IPS-15b (cell line): ENCODE measurements at regions not wholly inside any gene's neighbourhood (a gene's known extent, or its start where the extent isn't known, plus 50 kb on each side); places are given as distances from the start of the nearest gene placed in this dataset.

ENCODE experiments used
- H3K27me3 ChIP-seq: one replicate; pipeline ENCODE4 v1.6.1; 2013; ENCODE audit warnings: low read length; ENCODE audit not compliant: control insufficient read depth, insufficient read depth
- H3K36me3 ChIP-seq: one replicate; pipeline ENCODE4 v1.6.1; 2013; ENCODE audit warnings: low read length; ENCODE audit not compliant: control insufficient read depth, insufficient read depth
- H3K4me1 ChIP-seq: one replicate; pipeline ENCODE4 v1.6.1; 2013; ENCODE audit warnings: mild to moderate bottlenecking, low read length; ENCODE audit not compliant: control insufficient read depth, insufficient read depth
- H3K4me3 ChIP-seq: one replicate; pipeline ENCODE4 v1.5.1; 2013; ENCODE audit warnings: low read depth, low read length
- H3K9ac ChIP-seq: one replicate; pipeline ENCODE4 v1.6.1; 2013; ENCODE audit warnings: low read depth, mild to moderate bottlenecking, low read length
- H3K9me3 ChIP-seq: one replicate; pipeline ENCODE4 v1.6.1; 2013; ENCODE audit warnings: mild to moderate bottlenecking, low read length; ENCODE audit not compliant: control insufficient read depth, insufficient read depth

- peaks cover 2% of the 10 kb centered on the region for H3K4me1 ChIP-seq
These were observed 518.2 kb upstream of the GOT2 start for GRCh38 chr16:59252317-59252716.

GRCh38 chr16:59249011-59249410, 514.9 kb upstream of the GOT2 start:
- no peaks in the 10 kb centered on the region for H3K27me3 ChIP-seq
- H3K9me3 ChIP-seq: no peaks in the 10 kb centered on the region
- no peaks in the 10 kb centered on the region for H3K36me3 ChIP-seq

More at GRCh38 chr16:59252317-59252716, 518.2 kb upstream of the GOT2 start:
- Histone ChIP-seq H3K27me3 (no peaks in the 10 kb centered on the region), H3K9me3 (no peaks in the 10 kb centered on the region), H3K4me3 (no peak overlapping the region), H3K9ac (no peak overlapping the region), H3K36me3 (no peaks in the 10 kb centered on the region)

GRCh38 chr16:59242556-59242955, 508.4 kb upstream of the GOT2 start:
- Histone ChIP-seq H3K4me3 (no peak overlapping the region), H3K9me3 (no peaks in the 10 kb centered on the region), H3K9ac (no peak overlapping the region), H3K36me3 (no peaks in the 10 kb centered on the region), H3K4me1 (peaks cover 2% of the 10 kb centered on the region), H3K27me3 (no peaks in the 10 kb centered on the region)

More at GRCh38 chr16:59249011-59249410, 514.9 kb upstream of the GOT2 start:
- Histone ChIP-seq H3K4me1 (peaks cover 2% of the 10 kb centered on the region), H3K9ac (no peak overlapping the region), H3K4me3 (no peak overlapping the region)

GRCh38 chr16:59238246-59238645, 504.1 kb upstream of the GOT2 start:
- Histone ChIP-seq H3K27me3 (no peaks in the 10 kb centered on the region), H3K9me3 (no peaks in the 10 kb centered on the region), H3K4me1 (peaks cover 12% of the 10 kb centered on the region), H3K9ac (no peak overlapping the region), H3K4me3 (no peak overlapping the region), H3K36me3 (no peaks in the 10 kb centered on the region)

- Histone ChIP-seq H3K4me3 (no peak overlapping the region), H3K27me3 (no peaks in the 10 kb centered on the region), H3K36me3 (no peaks in the 10 kb centered on the region), H3K9ac (no peak overlapping the region), H3K4me1 (peaks cover 12% of the 10 kb centered on the region), H3K9me3 (no peaks in the 10 kb centered on the region)
These were observed 502.8 kb upstream of the GOT2 start for GRCh38 chr16:59236804-59237458.

- H3K36me3 ChIP-seq: no peaks in the 10 kb centered on the region
- no peak overlapping the region for H3K4me3 ChIP-seq
- H3K4me1 ChIP-seq: peaks cover 5% of the 10 kb centered on the region
- H3K27me3 ChIP-seq: no peaks in the 10 kb centered on the region
- no peak overlapping the region for H3K9ac ChIP-seq
- H3K9me3 ChIP-seq: no peaks in the 10 kb centered on the region
These were observed 490.3 kb upstream of the GOT2 start for GRCh38 chr16:59224401-59224800.

GRCh38 chr16:59220011-59220410, 485.9 kb upstream of the GOT2 start:
- H3K4me1 ChIP-seq: peaks cover 5% of the 10 kb centered on the region
- H3K36me3 ChIP-seq: no peaks in the 10 kb centered on the region
- H3K9ac ChIP-seq: no peak overlapping the region
- no peak overlapping the region for H3K4me3 ChIP-seq
- H3K9me3 ChIP-seq: no peaks in the 10 kb centered on the region
- no peaks in the 10 kb centered on the region for H3K27me3 ChIP-seq

GRCh38 chr16:59216291-59216690, 482.2 kb upstream of the GOT2 start:
- Histone ChIP-seq H3K4me1 (peaks cover 2% of the 10 kb centered on the region), H3K27me3 (no peaks in the 10 kb centered on the region), H3K9me3 (no peaks in the 10 kb centered on the region), H3K4me3 (no peak overlapping the region), H3K36me3 (no peaks in the 10 kb centered on the region), H3K9ac (no peak overlapping the region)

- Histone ChIP-seq H3K9me3 (no peaks in the 10 kb centered on the region), H3K4me1 (peaks cover 6% of the 10 kb centered on the region), H3K27me3 (no peaks in the 10 kb centered on the region), H3K9ac (no peak overlapping the region), H3K4me3 (no peak overlapping the region), H3K36me3 (no peaks in the 10 kb centered on the region)
These were observed 480.3 kb upstream of the GOT2 start for GRCh38 chr16:59214455-59214854.

GRCh38 chr16:59213952-59214351, 479.8 kb upstream of the GOT2 start:
- Histone ChIP-seq H3K27me3 (no peaks in the 10 kb centered on the region), H3K9me3 (no peaks in the 10 kb centered on the region), H3K4me3 (no peak overlapping the region), H3K4me1 (peaks cover 6% of the 10 kb centered on the region), H3K9ac (no peak overlapping the region), H3K36me3 (no peaks in the 10 kb centered on the region)

GRCh38 chr16:59212492-59213024, 478.4 kb upstream of the GOT2 start:
- H3K36me3 ChIP-seq: no peaks in the 10 kb centered on the region
- peaks cover 6% of the 10 kb centered on the region for H3K4me1 ChIP-seq
- H3K4me3 ChIP-seq: no peak overlapping the region
- H3K9me3 ChIP-seq: no peaks in the 10 kb centered on the region
- H3K9ac ChIP-seq: no peak overlapping the region
- H3K27me3 ChIP-seq: no peaks in the 10 kb centered on the region

GRCh38 chr16:59210955-59211541, 476.9 kb upstream of the GOT2 start:
- H3K9me3 ChIP-seq: no peaks in the 10 kb centered on the region
- H3K4me3 ChIP-seq: no peak overlapping the region
- no peak overlapping the region for H3K9ac ChIP-seq
- no peaks in the 10 kb centered on the region for H3K36me3 ChIP-seq
- H3K4me1 ChIP-seq: peaks cover 6% of the 10 kb centered on the region
- H3K27me3 ChIP-seq: no peaks in the 10 kb centered on the region
